HG03025 (cell line): ENCODE measurements at regions not wholly inside any gene's neighbourhood (a gene's known extent, or its start where the extent isn't known, plus 50 kb on each side); places are given as distances from the start of the nearest gene placed in this dataset.
"Not testable (repeated sequence)": the region's sequence is repeated elsewhere in the genome, so short reads cannot be mapped to it uniquely, and the experiment has no call there.

Experiments used
- ATAC-seq: cut with Tn5 transposase; IDR thresholded peaks from one replicate; pipeline ENCODE4 v1.9.1; 2021; ENCODE audit warnings: mild to moderate bottlenecking, moderate library complexity; ENCODE audit not compliant: unreplicated experiment, low FRiP score

GRCh38 chr7:149992366-149992765, 118.6 kb downstream of the ATP6V0E2 start:
- ATAC-seq, result not testable (repeated sequence)

GRCh38 chr7:149995369-149996026, 121.7 kb downstream of the ATP6V0E2 start:
- ATAC-seq, result not testable (repeated sequence)

- not testable (repeated sequence) for ATAC-seq
These were observed 127.2 kb downstream of the ATP6V0E2 start for GRCh38 chr7:150000780-150001599.

- ATAC-seq, result no peak
These were observed 129.6 kb downstream of the ATP6V0E2 start for GRCh38 chr7:150003304-150003810.

GRCh38 chr7:150003973-150004372, 130.2 kb downstream of the ATP6V0E2 start:
- ATAC-seq, result not testable (repeated sequence)

GRCh38 chr7:150004843-150005242, 131.1 kb downstream of the ATP6V0E2 start:
- not testable (repeated sequence) for ATAC-seq

- not testable (repeated sequence) for ATAC-seq
These were observed 136.0 kb downstream of the ATP6V0E2 start for GRCh38 chr7:150009620-150010303.

- ATAC-seq, result not testable (repeated sequence)
These were observed 143.0 kb downstream of the ATP6V0E2 start for GRCh38 chr7:150016651-150017189.

- not testable (repeated sequence) for ATAC-seq
These were observed 146.4 kb downstream of the ATP6V0E2 start for GRCh38 chr7:150020210-150020609.

- ATAC-seq, result not testable (repeated sequence)
These were observed 151.1 kb downstream of the ATP6V0E2 start for GRCh38 chr7:150024550-150025490.

- not testable (repeated sequence) for ATAC-seq
These were observed 152.0 kb downstream of the ATP6V0E2 start for GRCh38 chr7:150025802-150026201.

GRCh38 chr7:150028344-150029012, 154.7 kb downstream of the ATP6V0E2 start:
- ATAC-seq, result not testable (repeated sequence)

GRCh38 chr7:150029013-150029389, 155.2 kb downstream of the ATP6V0E2 start:
- not testable (repeated sequence) for ATAC-seq

- ATAC-seq, result not testable (repeated sequence)
These were observed 158.0 kb downstream of the ATP6V0E2 start for GRCh38 chr7:150031733-150032132.

GRCh38 chr7:150033711-150034110, 159.9 kb downstream of the ATP6V0E2 start:
- not testable (repeated sequence) for ATAC-seq

GRCh38 chr7:150035769-150036168, 162.0 kb downstream of the ATP6V0E2 start:
- not testable (repeated sequence) for ATAC-seq

GRCh38 chr7:150039061-150039460, 165.3 kb downstream of the ATP6V0E2 start:
- not testable (repeated sequence) for ATAC-seq

- ATAC-seq, result not testable (repeated sequence)
These were observed 168.5 kb downstream of the ATP6V0E2 start for GRCh38 chr7:150042281-150042680.

- ATAC-seq, result not testable (repeated sequence)
These were observed 171.0 kb downstream of the ATP6V0E2 start for GRCh38 chr7:150044771-150045170.
